NCI-H526 treated with DMSO at 0.1 percent for 48 hours (cell line): ENCODE measurements at regions not wholly inside any gene's neighbourhood (a gene's known extent, or its start where the extent isn't known, plus 50 kb on each side); places are given as distances from the start of the nearest gene placed in this dataset.
"Not testable (repeated sequence)": the region's sequence is repeated elsewhere in the genome, so short reads cannot be mapped to it uniquely, and the experiment has no call there.

Experiments used
- DNase-seq: peaks from one replicate; lab custom pipeline; 2025; lab: John Stamatoyannopoulos, UW

DNA sequence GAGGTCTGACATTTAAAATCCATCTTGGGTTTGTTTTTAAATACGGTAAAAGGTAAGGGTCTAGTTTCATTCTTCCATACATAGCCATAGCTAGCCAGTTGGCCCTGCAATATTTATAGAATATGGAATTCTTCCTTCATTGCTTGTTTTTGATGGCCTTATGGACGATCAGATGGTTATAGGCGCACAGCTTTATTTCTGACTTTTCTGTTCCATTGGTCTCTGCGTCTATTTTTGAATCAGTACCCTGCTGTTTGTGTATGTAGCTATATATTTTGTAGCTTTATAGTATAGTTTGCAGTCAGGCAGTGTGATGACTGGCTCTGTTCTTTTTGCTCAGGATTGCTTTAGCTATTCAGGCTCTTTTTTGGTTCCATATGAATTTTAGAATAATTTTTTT, 366.8 kb upstream of the MIS18BP1 start:
- DNase-seq = no peak

DNA sequence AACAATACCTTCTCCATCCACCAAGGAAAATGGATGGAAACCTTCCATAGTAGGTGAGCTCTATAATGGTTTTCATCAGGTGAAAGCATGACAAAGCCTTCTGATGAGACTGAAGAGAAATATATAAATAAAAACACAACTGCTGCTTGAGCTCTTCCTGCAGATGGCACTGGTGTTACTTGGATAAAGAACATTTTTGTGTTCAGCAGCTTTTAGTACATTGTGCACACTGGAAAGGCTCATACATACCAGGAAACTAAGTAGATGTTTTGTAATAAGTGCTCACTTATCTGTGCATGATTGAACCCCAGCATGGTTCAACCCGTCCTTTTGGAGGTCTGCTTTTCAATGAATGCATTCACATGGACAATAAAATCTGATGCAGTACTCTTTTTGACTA, 357.3 kb upstream of the MIS18BP1 start:
- no peak for DNase-seq

DNA sequence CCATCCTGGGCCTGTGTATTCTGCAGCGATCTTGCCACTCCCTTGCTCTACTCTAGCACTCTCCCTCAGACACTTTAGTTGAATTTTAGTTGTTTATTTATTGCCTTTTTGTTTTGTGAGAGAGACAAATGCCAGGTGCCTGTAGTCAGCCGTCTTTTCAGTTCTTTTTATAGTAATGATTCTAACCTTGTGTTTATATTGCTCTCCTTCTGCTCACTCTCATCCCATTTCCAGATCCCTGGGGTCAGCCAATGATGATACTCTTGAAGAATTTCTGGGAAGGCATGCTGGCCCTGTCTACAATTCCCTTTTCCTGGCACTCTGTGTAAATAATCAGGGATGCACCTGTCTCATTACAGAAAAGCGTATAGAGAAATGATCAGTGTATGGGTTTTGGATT, 334.1 kb upstream of the MIS18BP1 start:
- no peak for DNase-seq

DNA sequence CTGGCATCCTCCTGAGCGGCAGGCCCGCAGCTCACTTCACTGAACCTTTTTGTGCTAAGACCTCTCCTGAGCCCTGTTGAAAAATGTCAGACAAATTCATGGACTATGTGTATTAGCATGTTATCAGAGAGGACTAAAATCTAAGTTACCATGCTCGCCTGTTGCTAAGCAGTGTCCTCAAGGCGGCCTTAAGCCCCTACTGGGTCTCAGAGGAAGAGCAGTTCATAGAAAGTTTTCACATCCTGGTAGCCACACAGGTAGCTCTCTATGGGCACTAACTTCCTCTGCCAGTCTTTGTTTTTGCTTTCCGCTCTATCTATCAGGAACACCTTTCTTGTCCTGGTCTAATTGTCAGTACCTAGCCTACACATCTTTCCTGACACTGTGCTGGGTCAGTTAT, 306.6 kb upstream of the MIS18BP1 start:
- no peak for DNase-seq

DNA sequence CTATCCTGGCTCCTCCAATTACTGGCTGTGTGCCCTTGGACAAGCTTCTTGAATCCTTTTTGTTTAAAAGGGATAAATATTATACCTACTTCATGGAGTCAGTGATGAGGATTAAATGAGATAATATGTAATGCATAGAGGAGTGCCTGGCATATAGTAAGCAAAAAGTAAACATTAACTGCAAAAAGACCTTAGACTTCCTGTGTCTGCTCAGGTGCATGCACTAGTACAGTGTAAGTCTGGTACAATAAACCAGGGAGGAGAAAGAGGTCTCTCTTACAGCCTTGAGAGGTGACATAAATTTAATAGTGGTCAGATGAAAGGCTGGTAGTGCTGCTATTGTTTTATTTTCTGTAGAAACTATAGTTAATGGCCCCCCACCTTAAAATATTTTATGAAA, 305.2 kb upstream of the MIS18BP1 start:
- DNase-seq = no peak

DNA sequence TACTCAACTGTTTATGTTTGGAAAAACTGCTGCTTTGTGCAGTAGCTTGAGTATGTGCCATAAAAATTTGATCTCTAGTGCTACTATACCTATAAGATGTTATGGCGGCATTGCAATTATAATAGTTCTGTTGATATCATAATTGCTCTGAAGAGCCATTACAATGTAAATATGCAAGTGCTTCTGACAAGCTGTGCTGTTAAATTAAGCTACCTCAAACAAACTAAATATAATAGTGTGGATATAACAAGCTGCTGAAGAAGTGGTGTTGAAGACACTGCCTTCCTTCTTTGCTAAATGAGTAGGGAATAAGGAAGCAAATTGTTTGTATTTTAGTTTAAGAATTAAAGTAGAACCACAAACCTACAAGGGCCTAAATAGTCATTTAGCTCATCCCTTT, 301.0 kb upstream of the MIS18BP1 start:
- DNase-seq = no peak

DNA sequence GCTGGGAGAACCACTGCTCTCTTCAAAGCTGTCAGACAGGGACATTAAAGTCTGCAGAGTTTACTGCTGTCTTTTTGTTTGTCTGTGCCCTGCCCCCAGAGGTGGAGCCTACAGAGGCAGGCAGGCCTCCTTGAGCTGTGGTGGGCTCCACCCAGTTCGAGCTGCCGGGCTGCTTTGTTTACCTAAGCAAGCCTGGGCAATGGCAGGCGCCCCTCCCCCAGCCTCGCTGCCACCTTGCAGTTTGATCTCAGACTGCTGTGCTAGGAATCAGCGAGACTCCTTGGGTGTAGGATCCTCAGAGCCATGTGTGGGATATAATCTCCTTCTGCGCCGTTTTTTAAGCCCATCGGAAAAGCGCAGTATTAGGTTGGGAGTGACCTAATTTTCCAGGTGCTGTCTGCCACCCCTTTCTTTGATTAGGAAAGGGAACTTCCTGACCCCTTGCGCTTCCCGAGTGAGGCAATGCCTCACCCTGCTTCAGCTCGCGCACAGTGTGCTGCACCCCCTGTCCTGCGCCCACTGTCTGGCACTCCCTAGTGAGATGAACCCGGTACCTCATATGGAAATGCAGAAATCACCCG, 298.3 kb upstream of the MIS18BP1 start:
- not testable (repeated sequence) for DNase-seq

DNA sequence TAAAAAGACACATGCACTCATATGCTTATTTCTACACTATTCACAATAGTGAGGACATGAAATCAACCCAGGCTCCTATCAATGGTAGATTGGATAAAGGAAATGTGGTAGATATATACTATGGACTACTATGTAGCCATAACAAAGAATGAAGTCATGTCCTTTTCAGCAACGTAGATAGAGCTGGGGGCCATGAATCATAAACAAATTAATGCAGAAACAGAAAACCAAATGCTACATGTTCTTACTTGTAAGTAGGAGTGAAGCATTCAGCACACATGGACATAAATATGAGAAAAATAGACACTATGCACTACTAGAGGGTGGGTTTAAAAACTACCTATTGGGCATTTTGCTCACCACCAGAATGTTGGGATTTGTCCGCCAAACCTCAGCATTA, 278.0 kb upstream of the MIS18BP1 start:
- DNase-seq = no peak

DNA sequence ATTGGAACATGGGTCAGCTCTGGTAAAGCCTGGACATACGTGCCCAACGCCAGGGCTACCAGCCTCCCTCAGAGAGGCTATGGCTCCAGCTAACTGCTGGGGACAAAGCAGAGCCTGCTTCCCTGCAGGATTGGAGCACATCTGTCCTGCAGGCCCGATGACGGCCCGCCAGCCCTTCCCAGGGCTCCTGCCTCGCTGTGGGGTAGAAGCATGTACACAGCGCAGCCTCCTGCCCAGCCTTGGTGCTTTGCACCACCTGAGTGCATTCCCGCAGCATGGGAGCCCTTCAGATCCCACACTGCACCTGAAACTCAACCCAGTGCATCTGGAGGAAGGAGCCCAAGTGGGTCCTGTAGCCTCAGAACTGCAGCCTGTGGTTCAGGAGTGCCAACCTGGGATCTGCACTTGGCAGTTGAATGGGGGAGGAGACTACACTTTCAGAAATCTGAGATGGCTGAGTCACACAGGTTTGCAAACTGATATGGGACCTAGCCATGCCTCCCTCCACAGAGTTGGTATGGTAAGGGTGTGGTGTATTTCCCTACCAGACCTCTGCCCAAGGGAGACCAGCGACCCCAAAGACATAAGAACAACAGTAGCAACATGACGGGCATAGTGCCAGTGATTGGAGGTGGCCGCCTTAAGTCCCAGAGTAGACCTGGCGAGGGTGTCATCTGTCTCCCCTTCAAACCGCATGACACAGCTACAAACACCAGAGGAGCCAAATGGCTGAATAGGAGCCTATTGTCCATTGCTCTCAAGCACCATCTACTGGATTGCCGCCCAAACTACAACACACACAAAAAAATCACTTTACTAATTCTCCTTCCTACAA, 273.9 kb upstream of the MIS18BP1 start:
- DNase-seq = peak; percentile 0

DNA sequence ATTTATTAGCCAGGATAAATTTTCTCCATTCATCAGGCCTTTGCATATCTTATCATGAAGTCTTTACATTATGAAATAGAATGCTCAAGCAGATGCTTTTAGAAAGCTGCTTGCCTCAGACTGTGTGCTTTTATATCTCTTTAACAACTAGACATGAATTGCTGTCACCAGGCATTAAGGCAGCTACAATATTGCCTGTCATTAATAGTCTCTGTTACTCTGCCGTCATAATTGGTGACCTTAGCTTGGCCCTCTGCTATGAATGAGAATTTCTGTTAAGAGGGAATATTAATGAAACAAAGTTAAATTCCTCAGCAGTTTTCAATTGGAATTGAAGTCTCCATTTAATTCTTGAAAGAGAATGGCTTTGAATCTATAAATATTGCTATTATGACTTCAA, 266.8 kb upstream of the MIS18BP1 start:
- no peak for DNase-seq

DNA sequence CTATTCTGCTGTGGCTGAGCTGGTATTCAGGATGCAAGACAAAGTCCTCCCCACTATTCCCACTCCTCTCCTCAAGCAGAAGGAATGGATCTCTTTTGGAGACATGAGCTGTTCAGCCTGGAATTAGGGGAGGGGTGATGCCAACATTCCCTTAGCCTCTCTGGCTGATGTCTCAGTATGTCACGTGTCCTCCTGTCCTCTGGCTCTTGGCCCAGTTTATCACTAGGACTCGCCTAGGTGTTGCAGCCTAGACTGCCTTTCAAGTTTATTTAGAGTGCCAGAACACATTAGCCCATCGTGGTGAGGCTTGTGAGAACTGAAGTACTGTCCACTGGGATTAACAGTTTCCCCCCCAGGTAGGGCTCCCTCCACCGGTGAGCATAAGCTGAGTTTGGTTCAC, 239.9 kb upstream of the MIS18BP1 start:
- no peak for DNase-seq

DNA sequence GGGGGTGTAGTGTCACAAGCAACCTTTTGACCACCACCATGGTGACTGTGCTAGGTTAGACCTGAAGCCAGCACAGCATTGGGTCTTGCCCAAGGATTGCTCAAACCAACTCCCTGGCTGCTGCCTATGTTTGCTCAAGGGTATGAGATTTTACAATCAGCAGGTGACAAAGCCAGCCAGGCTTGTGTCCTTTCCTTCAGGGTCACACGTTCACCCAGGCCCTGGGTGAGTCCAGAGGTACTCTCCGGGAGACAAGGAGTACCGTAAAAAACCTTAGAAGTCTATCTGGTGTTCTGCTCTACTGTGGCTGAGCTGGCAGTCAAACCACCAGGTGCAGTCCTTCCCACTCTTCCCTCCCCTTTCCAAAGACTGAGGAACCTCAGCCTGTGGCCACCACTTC, 238.9 kb upstream of the MIS18BP1 start:
- DNase-seq = no peak

DNA sequence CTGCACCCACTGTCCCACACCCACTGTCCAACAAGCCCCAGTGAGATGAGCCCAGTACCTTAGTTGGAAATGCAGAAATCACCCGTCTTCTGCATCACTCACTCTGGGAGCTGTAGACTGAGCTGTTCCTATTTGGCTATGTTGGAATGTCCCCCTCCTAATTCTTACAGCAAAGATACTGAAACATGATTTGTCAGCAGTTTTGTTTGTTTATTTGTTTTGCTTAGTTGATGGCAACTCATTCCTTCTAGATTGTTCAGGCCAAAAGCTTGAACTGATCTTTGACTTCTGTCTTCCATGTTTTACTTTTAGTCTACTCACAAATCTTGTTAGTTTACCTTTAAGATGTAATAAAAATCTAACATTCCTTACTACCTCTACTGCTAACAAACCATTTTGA, 233.6 kb upstream of the MIS18BP1 start:
- DNase-seq = no peak

DNA sequence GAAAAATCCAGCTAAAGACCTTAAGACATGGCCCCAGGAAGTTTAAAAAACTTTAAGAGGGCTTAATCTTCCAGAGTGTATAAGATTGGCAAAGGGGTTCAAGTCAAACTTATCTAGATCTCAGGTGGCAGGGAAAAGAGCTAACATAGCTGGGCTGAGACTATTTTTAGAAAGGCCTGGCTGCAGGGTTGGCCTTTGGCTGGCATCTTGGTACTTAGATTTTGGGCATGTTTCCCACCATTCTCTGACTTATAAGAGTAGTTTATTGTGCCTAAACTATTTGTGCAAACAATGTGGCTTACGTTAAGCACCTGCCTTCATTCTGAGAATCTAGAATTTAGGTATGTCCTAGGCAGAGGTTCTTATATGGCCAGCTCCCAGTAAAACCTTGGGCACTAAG, 214.0 kb upstream of the MIS18BP1 start:
- no peak for DNase-seq

DNA sequence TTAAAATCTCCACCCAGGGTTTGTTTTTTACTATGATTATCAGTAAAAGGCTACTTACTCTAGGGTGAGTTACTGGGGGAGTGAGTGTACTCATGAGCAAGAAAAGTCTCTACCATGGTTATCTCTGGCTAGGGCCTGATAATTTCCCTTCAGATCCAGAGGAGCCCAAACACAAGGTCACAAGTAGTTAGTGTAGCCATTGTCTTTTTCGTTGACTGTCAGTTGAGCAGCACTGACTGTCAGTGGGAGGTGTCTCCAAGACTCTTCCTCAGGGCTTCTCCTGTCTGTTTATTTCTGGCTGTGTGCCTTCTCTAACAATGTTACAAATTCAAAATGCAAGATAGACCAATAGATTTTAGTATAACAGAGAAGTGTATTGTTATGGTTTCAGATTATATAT, 181.2 kb upstream of the MIS18BP1 start:
- DNase-seq = no peak

DNA sequence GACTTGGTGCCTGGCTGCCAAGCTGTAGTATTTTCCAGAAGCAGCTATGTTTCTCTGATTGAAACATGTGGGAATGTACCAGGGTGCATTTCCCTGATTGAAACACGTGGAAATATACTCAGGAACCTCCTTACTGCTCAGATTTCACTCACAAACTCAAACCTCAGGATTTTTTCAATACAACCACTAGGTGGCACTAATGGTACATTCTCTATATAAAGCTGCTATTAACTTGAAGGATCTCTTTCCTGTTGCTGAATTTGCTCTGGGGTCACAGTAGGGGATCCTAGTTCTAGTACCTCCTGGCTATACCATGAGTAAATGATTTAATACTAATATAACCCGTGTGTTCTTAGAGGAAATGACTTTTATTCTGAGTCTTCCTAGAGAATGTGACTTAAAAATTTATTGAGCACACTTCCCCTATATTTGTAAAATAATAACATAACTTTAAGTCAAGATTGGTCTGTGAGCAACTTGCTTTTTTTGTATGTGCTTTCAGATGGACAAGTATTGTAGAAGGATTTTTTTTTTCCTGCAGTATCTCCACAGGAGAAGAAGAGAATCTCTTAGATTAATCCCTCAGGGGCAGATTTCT, 173.8 kb upstream of the MIS18BP1 start:
- peak; percentile 31 for DNase-seq

DNA sequence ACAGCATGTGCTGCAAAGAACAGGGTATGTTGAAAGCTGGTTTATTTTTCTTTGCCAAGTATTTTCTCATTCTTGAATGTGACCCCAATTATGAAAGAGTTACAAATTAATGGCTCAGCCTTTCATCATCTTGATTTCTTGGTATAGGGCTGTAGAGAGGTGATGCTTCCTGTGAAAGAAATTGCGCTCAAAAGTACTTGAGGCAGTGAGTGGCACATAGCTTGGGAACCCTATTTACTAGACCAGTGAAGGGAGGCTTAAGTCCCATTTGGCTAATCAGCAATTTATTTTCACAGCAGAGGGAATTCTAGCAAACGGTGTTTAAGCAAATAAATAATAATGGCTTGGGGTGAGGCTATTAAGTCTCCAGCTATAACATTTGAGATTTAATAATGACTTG, 153.9 kb upstream of the MIS18BP1 start:
- no peak for DNase-seq

DNA sequence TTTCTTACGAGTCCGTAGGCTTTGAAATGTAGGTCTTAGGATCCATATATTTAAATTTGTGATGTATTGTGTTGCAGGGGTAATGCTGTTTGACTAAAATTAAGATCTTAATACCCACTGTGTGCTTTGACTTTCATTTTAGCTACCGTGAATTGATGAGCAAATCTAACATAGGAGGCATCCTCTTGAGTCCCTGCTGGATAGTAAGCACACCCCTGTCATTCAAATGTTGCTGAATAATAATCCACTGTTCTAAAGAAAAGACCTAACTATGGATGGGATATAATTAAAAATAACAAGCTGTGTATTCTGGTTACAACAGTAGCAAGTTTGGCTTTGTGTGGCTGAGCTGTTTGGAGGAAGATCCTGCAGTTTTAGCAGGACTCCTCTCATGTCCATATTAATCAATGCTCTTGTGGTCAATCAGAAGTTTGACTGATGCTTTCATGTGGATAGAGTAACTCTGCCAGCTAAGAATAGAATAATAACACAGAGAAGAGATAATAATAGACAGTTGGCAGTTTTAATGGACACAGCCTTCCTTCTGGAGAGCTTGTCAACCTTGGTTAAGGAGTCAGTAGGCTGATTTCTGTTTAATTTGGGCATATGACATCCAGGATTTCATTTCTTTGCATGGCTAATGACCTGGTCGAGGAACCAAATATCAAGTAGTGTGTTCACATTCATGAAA, 148.1 kb upstream of the MIS18BP1 start:
- DNase-seq = no peak

DNA sequence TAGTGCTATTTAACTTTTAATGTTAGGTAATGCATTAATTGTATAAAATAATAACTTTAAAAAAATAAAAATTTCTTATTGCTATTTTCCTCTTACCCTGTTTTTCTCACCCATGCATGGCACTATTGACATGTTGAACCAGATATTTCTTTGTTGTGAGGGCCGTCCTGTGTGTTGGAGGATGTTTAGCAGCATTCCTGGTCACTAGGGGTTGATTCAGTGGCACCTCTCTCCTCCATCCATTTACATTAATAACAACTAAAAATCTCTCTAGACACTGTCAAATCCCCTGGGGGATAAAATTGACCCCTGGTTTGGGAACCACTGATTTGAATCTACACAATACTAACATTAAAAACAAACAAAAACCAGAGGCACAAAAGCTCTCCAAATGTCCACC, 147.5 kb upstream of the MIS18BP1 start:
- no peak for DNase-seq

DNA sequence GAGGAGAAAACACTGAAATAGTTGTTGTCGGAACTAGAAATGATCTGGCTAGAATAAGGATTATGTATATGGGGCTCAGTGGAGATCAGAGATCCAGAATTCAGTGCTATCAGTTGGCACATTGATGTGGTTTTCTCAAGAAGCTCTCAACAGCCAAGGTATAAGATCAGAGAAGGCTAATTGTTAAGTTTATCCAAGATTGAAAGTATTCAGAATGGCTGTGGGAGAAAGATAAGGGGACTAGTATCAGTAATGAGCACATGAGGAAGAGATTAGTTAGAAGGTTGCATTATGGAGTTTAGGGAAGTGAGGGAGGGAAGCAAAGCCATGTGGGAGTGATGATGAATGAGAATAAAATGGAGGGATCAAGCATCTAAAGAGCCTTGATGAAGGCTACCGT, 128.1 kb upstream of the MIS18BP1 start:
- DNase-seq = no peak

DNA sequence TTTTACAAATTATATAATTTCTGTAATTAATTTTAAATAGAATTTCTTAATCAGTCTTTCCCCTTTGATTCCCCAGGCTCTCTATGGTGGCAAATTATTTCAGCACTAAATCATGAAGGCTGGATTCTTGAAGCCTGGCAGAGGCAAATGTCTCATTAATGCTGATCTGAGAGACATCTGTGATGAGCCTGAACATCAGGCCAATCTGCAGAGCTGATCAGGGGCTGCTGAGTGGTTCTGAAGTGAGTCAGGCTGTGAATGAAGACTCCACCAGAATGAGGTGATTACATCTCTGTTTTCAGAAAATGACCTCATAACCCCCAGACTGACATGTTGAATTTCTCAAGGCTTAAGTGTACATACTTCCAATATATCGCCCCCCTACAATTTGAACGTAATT, 124.2 kb upstream of the MIS18BP1 start:
- DNase-seq = no peak

DNA sequence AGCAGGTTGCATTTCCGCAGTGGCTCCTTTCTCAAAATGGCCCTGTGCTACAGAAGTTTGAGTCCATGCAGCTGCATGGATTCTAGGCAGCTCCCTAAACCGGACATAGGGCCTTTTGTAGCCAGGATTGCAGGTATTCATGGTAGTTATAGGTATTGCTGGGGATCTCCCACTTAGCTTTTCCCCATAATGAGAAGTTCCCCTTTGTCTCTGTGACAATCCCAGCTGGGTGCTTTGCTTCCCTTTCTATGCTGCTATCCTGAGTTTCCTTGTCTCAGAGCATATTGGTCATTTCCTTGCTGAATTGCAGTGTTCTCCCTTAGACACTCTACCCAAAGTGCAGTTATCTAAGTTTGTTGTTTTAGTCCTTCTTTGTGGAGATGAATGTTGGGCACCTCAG, 120.9 kb upstream of the MIS18BP1 start:
- DNase-seq = no peak

DNA sequence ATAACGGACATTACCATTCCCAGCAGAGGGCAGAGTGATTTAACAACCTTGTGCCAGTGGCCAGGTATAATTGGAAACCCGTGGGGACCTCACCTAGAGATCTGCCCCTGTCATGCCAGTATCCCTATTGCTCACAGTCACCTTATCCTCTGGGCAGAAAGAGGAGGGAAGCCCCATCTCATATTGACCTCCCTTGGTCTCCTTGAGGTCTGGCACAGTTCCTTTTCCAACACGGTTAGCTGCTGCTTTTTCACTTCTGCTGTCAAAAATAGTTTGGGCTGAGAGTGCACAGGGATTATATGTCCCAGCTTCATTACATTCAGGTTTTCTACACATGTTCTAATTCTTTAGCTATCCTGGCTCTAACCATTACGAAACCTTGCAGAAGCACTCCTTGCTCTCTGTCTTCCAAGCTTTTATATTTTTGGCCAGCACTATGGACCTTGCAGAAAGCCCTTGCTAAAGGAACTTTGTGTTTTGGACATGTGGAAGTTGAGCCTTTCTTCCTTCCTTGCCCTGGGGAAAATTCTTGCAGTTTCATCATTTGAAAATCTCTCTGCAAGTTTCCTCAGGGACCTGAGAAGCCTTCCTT, 111.7 kb upstream of the MIS18BP1 start:
- DNase-seq = no peak
